GM12891 (cell line): ENCODE measurements at regions not wholly inside any gene's neighbourhood (a gene's known extent, or its start where the extent isn't known, plus 50 kb on each side); places are given as distances from the start of the nearest gene placed in this dataset.

Experiments used
- DNase-seq: peaks from one replicate; pipeline ENCODE4 v3.0.0; 2011; ENCODE audit warnings: low spot score; ENCODE audit not compliant: insufficient read length
- FAIRE-seq: peaks from 2 replicates; lab custom pipeline; 2011; peaks lifted over from hg19 to GRCh38; lab: Jason Lieb, UNC
- PAX5 ChIP-seq: IDR thresholded peaks from 2 replicates; pipeline ENCODE4 v1.6.1; 2011; ENCODE audit warnings: low read length, moderate library complexity, mild to moderate bottlenecking; ENCODE audit not compliant: insufficient read depth, severe bottlenecking
- POLR2A ChIP-seq: IDR thresholded peaks from 2 replicates; pipeline ENCODE4 v1.6.1; 2011; ENCODE audit warnings: low read depth, low read length, control low read depth
- POLR2AphosphoS5 ChIP-seq: IDR thresholded peaks from 2 replicates; pipeline ENCODE4 v1.6.1; 2011; ENCODE audit warnings: low read depth, low read length, control low read depth
- POU2F2 ChIP-seq: IDR thresholded peaks from 2 replicates; pipeline ENCODE4 v1.6.1; 2011; ENCODE audit warnings: low read depth, mild to moderate bottlenecking, control low read depth, low read length, moderate library complexity
- SPI1 ChIP-seq: IDR thresholded peaks from 2 replicates; pipeline ENCODE4 v1.6.1; 2011; ENCODE audit warnings: low read depth, low read length, control low read depth
- TAF1 ChIP-seq: IDR thresholded peaks from 2 replicates; pipeline ENCODE4 v1.6.1; 2011; ENCODE audit warnings: low read depth, low read length, control low read depth

- DNase-seq (no peak), FAIRE-seq (no peak)
- TF ChIP-seq PAX5: no peak
- TF ChIP-seq SPI1: no peak
- TF ChIP-seq POU2F2: no peak
- no peak for TF ChIP-seq POLR2A
- no peak for TF ChIP-seq TAF1
- no peak for TF ChIP-seq POLR2AphosphoS5
These were observed 691.2 kb downstream of the QKI start for GRCh38 chr6:164105705-164106104.

GRCh38 chr6:164104432-164104831, 689.9 kb downstream of the QKI start:
- no peak for TF ChIP-seq PAX5
- TF ChIP-seq TAF1: no peak
- TF ChIP-seq POLR2A: no peak
- no peak for TF ChIP-seq SPI1
- TF ChIP-seq POLR2AphosphoS5: no peak
- TF ChIP-seq POU2F2: no peak
- no peak for FAIRE-seq

GRCh38 chr6:164102693-164103092, 688.2 kb downstream of the QKI start:
- no peak for DNase-seq
- TF ChIP-seq POU2F2 (no peak), POLR2AphosphoS5 (no peak), PAX5 (no peak), SPI1 (no peak), TAF1 (no peak), POLR2A (no peak)
- FAIRE-seq: no peak

More at GRCh38 chr6:164104432-164104831, 689.9 kb downstream of the QKI start:
- DNase-seq: no peak

GRCh38 chr6:164101859-164102258, 687.3 kb downstream of the QKI start:
- DNase-seq (no peak), FAIRE-seq (no peak)
- TF ChIP-seq PAX5: no peak
- TF ChIP-seq POLR2AphosphoS5: no peak
- no peak for TF ChIP-seq TAF1
- no peak for TF ChIP-seq POU2F2
- no peak for TF ChIP-seq POLR2A
- no peak for TF ChIP-seq SPI1

GRCh38 chr6:164099269-164099865, 684.8 kb downstream of the QKI start:
- FAIRE-seq (no peak), DNase-seq (no peak)
- TF ChIP-seq PAX5: no peak
- TF ChIP-seq TAF1: no peak
- TF ChIP-seq POLR2AphosphoS5: no peak
- TF ChIP-seq SPI1: no peak
- no peak for TF ChIP-seq POU2F2
- no peak for TF ChIP-seq POLR2A

- TF ChIP-seq TAF1: no peak
- no peak for TF ChIP-seq POLR2AphosphoS5
- no peak for TF ChIP-seq SPI1
- no peak for FAIRE-seq
- no peak for DNase-seq
These were observed 684.3 kb downstream of the QKI start for GRCh38 chr6:164098857-164099267.

- TF ChIP-seq SPI1 (no peak), POU2F2 (no peak), TAF1 (no peak), POLR2AphosphoS5 (no peak), PAX5 (no peak), POLR2A (no peak)
These were observed 683.3 kb downstream of the QKI start for GRCh38 chr6:164097551-164098398.

GRCh38 chr6:164097056-164097455, 682.5 kb downstream of the QKI start:
- no peak for DNase-seq
- TF ChIP-seq PAX5 (no peak), POLR2AphosphoS5 (no peak), SPI1 (no peak), POLR2A (no peak), TAF1 (no peak), POU2F2 (no peak)
- no peak for FAIRE-seq

More at GRCh38 chr6:164097551-164098398, 683.3 kb downstream of the QKI start:
- no peak for FAIRE-seq
- DNase-seq: no peak

GRCh38 chr6:164095056-164095455, 680.5 kb downstream of the QKI start:
- FAIRE-seq: no peak
- DNase-seq: no peak
- TF ChIP-seq POLR2A: no peak
- TF ChIP-seq TAF1: no peak
- no peak for TF ChIP-seq POU2F2
- TF ChIP-seq SPI1: no peak
- no peak for TF ChIP-seq PAX5
- no peak for TF ChIP-seq POLR2AphosphoS5
